Natural killer cell (primary cell): ENCODE measurements at regions not wholly inside any gene's neighbourhood (a gene's known extent, or its start where the extent isn't known, plus 50 kb on each side); places are given as distances from the start of the nearest gene placed in this dataset.
A peak's percentile ranks its signal among the peaks of the same experiment; 100 is the strongest.

ENCODE experiments used
- ATAC-seq, 3 donors: fragments of 150-1000 bp in 2 of 3; fragments of 200-7000 bp in 1 of 3; cut with Tn5 transposase; 1 replicate in 1 of 3; 2 replicates in 2 of 3; pipeline ENCODE4 v1.10.0; 2021; ENCODE audit warnings: mild to moderate bottlenecking in 2 of 3, moderate library complexity in 2 of 3
- DNase-seq, 2 donors: peaks; one replicate each; pipeline versions ENCODE4 v3.0.0 to v3.0.0-alpha.2; 2013 to 2021; ENCODE audit warnings: mixed read lengths in 1 of 2
- H3K27ac ChIP-seq: one replicate; pipeline ENCODE4 v1.5.1; 2013; ENCODE audit warnings: mild to moderate bottlenecking, low read length
- H3K27me3 ChIP-seq: one replicate; pipeline ENCODE4 v1.6.1; 2013; ENCODE audit warnings: low read length; ENCODE audit not compliant: control insufficient read depth, insufficient read depth
- H3K36me3 ChIP-seq: one replicate; pipeline ENCODE4 v1.6.1; 2013; ENCODE audit warnings: low read length; ENCODE audit not compliant: control insufficient read depth, insufficient read depth
- H3K4me1 ChIP-seq: one replicate; pipeline ENCODE4 v1.6.1; 2013; ENCODE audit warnings: low read length; ENCODE audit not compliant: control insufficient read depth, insufficient read depth
- H3K4me3 ChIP-seq: one replicate; pipeline ENCODE4 v1.5.1; 2013; ENCODE audit warnings: low read length
- H3K9me3 ChIP-seq: one replicate; pipeline ENCODE4 v1.6.1; 2013; ENCODE audit warnings: low read length; ENCODE audit not compliant: control insufficient read depth, insufficient read depth
- H3K27ac Mint-ChIP-seq, 2 donors: one replicate each; pipeline ENCODE4 v1.8.0; 2022; ENCODE audit warnings: mild to moderate bottlenecking in 2 of 2, mixed read lengths in 2 of 2, moderate library complexity in 1 of 2
- H3K27me3 Mint-ChIP-seq, 2 donors: one replicate each; pipeline ENCODE4 v1.8.0; 2022; ENCODE audit warnings: low read depth in 2 of 2, mixed read lengths in 2 of 2
- H3K36me3 Mint-ChIP-seq: one replicate; pipeline ENCODE4 v1.8.0; 2022; ENCODE audit warnings: mixed read lengths
- H3K4me1 Mint-ChIP-seq, 2 donors: one replicate each; pipeline ENCODE4 v1.8.0; 2022; ENCODE audit warnings: mixed read lengths in 2 of 2
- H3K4me3 Mint-ChIP-seq: one replicate; pipeline ENCODE4 v1.8.0; 2022; ENCODE audit warnings: mild to moderate bottlenecking, moderate library complexity, mixed read lengths
- H3K9me3 Mint-ChIP-seq, 2 donors: one replicate each; pipeline ENCODE4 v1.8.0; 2022; ENCODE audit warnings: mixed read lengths in 2 of 2
- WGBS: methylation state at CpG from one replicate; pipeline ENCODE4 v1.1.7; 2013; ENCODE audit warnings: missing lambda C conversion rate; ENCODE audit not compliant: insufficient coverage; 5-methylcytosine and 5-hydroxymethylcytosine counted together
- intact Hi-C: fragments of 100-400 bp; cut with micrococcal nuclease; formaldehyde crosslinking; loops from one replicate; pipeline ENCODE4 v1.14.2; 2022
- TF ChIP-seq, protein P1 (sequence below): fragments of 200-600 bp; IDR thresholded peaks from one replicate; pipeline ENCODE4 v1.8.0; 2022; ENCODE audit warnings: antibody characterized with exemption

DNA sequence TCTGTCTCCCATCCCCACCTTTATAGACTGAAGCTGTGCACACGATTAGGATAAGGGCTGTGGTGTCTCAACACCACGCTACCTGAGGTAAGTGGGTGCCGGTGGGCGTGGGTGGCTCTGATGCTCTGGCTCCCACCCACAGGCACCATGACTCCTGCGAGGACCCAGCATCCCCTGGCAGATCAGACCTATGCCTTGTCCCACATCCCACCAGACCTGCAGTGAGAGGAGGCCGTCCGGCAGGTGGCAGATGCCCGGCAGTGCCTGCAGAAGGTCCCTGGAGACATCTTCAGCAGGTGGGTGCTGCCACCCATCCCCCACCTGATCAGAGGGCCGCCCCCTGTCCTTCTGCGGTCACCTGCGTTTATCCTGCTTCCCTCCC lies 104.4 kb upstream of the PRB2 start:
- Mint-ChIP-seq H3K4me3 (no peak overlapping the region), H3K27ac (no peak overlapping the region), H3K36me3 (no peaks in the 10 kb centered on the region), H3K9me3 (peaks cover 0 to 5% of the 10 kb centered on the region in 2 donors), H3K27me3 (peaks cover 21 to 37% of the 10 kb centered on the region in 2 donors), H3K4me1 (peaks cover 7 to 12% of the 10 kb centered on the region in 2 donors)
- TF ChIP-seq, protein P1, sequence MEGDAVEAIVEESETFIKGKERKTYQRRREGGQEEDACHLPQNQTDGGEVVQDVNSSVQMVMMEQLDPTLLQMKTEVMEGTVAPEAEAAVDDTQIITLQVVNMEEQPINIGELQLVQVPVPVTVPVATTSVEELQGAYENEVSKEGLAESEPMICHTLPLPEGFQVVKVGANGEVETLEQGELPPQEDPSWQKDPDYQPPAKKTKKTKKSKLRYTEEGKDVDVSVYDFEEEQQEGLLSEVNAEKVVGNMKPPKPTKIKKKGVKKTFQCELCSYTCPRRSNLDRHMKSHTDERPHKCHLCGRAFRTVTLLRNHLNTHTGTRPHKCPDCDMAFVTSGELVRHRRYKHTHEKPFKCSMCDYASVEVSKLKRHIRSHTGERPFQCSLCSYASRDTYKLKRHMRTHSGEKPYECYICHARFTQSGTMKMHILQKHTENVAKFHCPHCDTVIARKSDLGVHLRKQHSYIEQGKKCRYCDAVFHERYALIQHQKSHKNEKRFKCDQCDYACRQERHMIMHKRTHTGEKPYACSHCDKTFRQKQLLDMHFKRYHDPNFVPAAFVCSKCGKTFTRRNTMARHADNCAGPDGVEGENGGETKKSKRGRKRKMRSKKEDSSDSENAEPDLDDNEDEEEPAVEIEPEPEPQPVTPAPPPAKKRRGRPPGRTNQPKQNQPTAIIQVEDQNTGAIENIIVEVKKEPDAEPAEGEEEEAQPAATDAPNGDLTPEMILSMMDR: no peak
- H3K27me3 ChIP-seq: peaks cover 4% of the 10 kb centered on the region
- 75% methylated on average over 11 of the region's 11 CpGs for WGBS
- H3K27ac ChIP-seq: no peak overlapping the region
- no peak for DNase-seq
- H3K36me3 ChIP-seq: no peaks in the 10 kb centered on the region
- no peak for ATAC-seq
- H3K9me3 ChIP-seq: no peaks in the 10 kb centered on the region
- H3K4me1 ChIP-seq: peaks cover 9% of the 10 kb centered on the region
- intact Hi-C loops: loop anchor here (2.0 kb wide), 1 partner anchor 47 kb away; no protein-coding TSS in a partner anchor
- no peak overlapping the region for H3K4me3 ChIP-seq

DNA sequence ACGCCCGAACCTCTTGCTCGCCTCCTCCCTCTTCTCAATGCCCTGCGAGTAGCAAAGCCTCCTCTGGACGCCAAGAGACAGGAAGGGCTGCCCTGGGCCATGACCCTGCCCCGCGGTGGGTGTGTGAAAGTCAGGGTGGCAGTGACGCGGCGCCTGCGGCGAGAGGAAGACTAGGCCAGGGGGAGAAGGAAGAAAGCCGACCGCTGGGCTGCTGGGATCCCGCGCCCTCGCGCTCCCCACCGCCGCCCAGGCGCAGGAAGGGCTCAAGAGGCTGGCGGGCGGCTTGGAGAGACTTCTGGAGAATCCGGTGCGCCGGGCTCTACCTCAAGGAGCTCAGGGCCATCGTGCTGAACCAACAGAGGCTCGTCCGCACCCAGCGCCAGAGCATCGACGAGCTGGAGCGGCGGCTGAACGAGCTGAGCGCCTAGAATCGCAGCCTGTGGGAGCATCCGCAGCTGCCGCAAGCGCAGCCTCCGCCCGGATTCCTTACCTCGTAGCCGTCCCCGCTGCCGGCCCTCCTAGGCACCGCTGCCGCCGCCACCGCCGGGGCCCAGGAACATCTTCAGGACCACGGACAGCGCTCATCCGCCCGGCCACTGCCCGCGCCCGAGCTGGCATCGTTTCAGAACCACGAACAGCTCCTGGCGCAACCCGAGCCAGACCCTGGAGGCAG lies 105.0 kb upstream of the PRB2 start:
- Histone ChIP-seq H3K27me3 (peaks cover 4% of the 10 kb centered on the region), H3K4me1 (peaks cover 9% of the 10 kb centered on the region), H3K4me3 (no peak overlapping the region), H3K9me3 (no peaks in the 10 kb centered on the region), H3K36me3 (no peaks in the 10 kb centered on the region), H3K27ac (no peak overlapping the region)
- whole genome bisulfite sequencing: 10% methylated on average over 62 of the region's 62 CpGs
- peak overlapping the region; percentile 25 for H3K4me3 Mint-ChIP-seq
- TF ChIP-seq, protein P1: no peak
- ATAC-seq (peak; percentile 93 to 100 (median 98)), DNase-seq (peak; percentile 85 to 88)
- intact Hi-C loops: loop anchor here (2.0 kb wide), 1 partner anchor 46 kb away; no protein-coding TSS in a partner anchor
- peaks cover 7 to 12% of the 10 kb centered on the region in 2 donors for H3K4me1 Mint-ChIP-seq
- H3K9me3 Mint-ChIP-seq: peaks cover 0 to 5% of the 10 kb centered on the region in 2 donors
- H3K27ac Mint-ChIP-seq: peak overlapping the region in 1 of 2 donors; percentile 57
- peaks cover 23 to 37% of the 10 kb centered on the region in 2 donors for H3K27me3 Mint-ChIP-seq
- no peaks in the 10 kb centered on the region for H3K36me3 Mint-ChIP-seq

DNA sequence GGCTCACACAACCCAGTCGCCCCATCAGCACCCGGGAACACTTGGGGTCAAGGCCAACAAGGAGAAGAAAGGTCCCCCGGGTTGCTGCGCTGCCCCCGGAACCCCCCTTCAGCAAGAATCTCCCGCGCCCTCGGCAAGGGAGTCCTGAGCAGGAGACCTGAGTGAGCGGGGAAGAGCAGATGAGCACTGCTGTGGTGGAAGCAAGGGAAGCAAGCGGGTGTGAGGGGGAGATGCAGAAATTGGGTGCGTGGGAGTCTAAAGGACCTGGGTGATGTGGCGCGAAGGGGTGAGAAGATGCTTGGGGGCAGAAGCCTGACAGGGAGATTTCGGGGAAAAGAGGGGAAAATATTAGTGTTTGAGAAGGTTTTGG lies 105.5 kb upstream of the PRB2 start:
- Mint-ChIP-seq H3K27ac (peak overlapping the region in 1 of 2 donors; percentile 57), H3K4me1 (peaks cover 7 to 12% of the 10 kb centered on the region in 2 donors), H3K9me3 (peaks cover 0 to 5% of the 10 kb centered on the region in 2 donors), H3K27me3 (peaks cover 20 to 37% of the 10 kb centered on the region in 2 donors), H3K36me3 (no peaks in the 10 kb centered on the region), H3K4me3 (no peak overlapping the region)
- Histone ChIP-seq H3K4me1 (peaks cover 9% of the 10 kb centered on the region), H3K4me3 (no peak overlapping the region), H3K27me3 (peaks cover 4% of the 10 kb centered on the region), H3K9me3 (no peaks in the 10 kb centered on the region), H3K27ac (no peak overlapping the region), H3K36me3 (no peaks in the 10 kb centered on the region)
- ATAC-seq (no peak), DNase-seq (no peak)
- intact Hi-C loops: loop anchor here (2.0 kb wide), 1 partner anchor 46 kb away; no protein-coding TSS in a partner anchor
- WGBS: 25% methylated on average over 14 of the region's 14 CpGs
- TF ChIP-seq, protein P1: no peak

DNA sequence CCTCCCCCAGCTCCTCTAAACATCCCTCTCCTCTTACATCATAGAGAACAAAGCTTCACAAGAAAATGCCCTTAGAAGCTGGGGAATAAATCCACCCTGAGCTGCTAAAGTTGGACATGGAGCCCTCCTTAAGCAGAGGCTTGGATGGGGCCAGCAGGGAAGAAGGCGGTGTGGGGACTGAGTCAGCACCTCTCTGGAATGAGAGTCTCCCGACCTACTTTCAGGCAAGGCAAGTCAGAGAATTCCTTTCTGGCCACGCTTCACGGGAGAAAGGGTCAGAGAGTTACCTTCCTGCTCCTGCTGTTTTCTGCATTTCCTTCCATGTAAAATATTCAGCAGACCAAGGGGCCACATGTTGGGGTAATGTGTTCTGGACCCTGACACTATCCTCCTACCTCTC lies 113.3 kb upstream of the PRB2 start:
- intact Hi-C loops: no loop called here
- WGBS: 83% methylated on average over 4 of the region's 4 CpGs

More for the DNA sequence above, 113.3 kb upstream of the PRB2 start:
- Histone ChIP-seq H3K4me3 (no peak overlapping the region), H3K27me3 (no peaks in the 10 kb centered on the region), H3K9me3 (no peaks in the 10 kb centered on the region), H3K4me1 (no peaks in the 10 kb centered on the region), H3K27ac (no peak overlapping the region), H3K36me3 (no peaks in the 10 kb centered on the region)
- no peak for ATAC-seq
- H3K4me1 Mint-ChIP-seq: no peaks in the 10 kb centered on the region
- H3K9me3 Mint-ChIP-seq: no peaks in the 10 kb centered on the region
- no peaks in the 10 kb centered on the region for H3K36me3 Mint-ChIP-seq
- TF ChIP-seq, protein P1: no peak
- peaks cover 0 to 5% of the 10 kb centered on the region in 2 donors for H3K27me3 Mint-ChIP-seq
- H3K4me3 Mint-ChIP-seq: no peak overlapping the region
- DNase-seq: no peak
- H3K27ac Mint-ChIP-seq: no peak overlapping the region
